ENCODE measurements at regions not wholly inside any gene's neighbourhood (a gene's known extent, or its start where the extent isn't known, plus 50 kb on each side); places are given as distances from the start of the nearest gene placed in this dataset.

DNA sequence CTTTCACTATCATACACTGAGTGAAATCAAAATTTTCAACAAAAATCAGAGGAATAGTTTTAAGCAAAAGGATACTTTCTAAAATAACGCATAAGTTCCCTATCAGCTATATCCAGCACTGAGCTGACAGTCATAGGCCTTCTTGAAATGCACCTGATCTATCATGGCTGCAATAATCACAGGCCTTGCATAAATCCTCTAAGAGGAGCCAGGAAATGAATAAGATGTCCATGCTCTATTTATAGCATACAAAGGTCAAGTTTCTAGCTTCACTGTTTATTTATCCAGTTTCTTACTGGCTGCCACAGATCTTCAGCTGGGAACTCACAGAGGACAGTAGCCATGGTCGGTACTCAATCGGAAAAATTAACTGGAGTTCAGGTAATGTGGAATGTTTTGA is 235.9 kb upstream of the DMD start (continued):
- TF ChIP-seq PHB (CRISPR knock-in tag; IDR thresholded peaks at IDR 0.05) (no peak), HMGN3 (IDR thresholded peaks at IDR 0.05; ENCODE audit: borderline replicate concordance, extremely low read depth, insufficient read length, low read depth, low read length) (no peak), ZNF232 (CRISPR knock-in tag; IDR thresholded peaks at IDR 0.05) (no peak)

DNA sequence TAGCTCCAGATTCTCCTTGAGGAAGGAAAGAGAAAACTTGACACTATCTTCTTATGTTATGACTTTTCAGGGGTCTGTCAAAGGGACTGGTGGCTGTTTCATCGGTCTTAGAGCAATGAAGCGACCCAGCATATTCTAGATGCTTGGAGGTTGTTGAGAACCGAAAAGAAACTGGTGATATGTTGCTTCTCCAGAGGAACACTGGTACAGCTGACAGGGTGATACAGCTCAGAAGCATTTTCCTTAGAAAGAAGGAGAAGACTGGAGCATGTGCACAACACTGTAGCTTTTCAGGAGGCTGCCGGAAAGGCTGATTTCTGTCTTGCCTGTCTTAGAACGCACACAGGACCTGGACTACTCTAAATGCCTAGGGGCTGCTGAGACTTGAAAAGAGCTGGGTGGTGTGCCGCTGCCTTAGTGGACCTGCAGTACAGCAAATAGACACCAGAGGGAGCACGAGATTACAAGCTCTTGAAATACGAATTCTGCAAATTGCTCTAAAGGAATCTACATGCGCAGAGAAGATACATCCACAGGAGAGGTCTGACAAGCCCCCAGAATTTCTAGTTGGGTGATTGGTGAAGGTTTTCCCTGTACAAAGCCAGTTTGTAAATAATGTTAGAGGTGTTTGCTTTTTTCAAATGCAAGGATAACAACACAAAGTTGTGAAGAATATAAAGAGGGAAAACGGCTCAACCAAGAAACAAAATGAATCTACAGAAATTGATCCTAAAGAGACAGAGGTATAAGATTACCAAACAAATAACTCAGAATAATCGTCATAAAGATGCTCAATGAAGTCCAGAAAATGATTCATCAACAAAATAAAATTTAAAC is 223.1 kb upstream of the DMD start:
- no peak overlapping the region for H3K4me3 ChIP-seq
- H3K27ac ChIP-seq (ENCODE audit: extremely low read depth, low read depth, low read length), result no peak overlapping the region
- no peaks in the 10 kb centered on the region for H3K27me3 ChIP-seq (ENCODE audit: control insufficient read depth in 2 of 2, insufficient read depth in 2 of 2, low read length in 2 of 2)
- POLR2A ChIA-PET, result no interaction called here
- no peaks in the 10 kb centered on the region for H3K9me1 ChIP-seq (ENCODE audit: control insufficient read depth, insufficient read depth, low read length)
- H2AFZ ChIP-seq (ENCODE audit: low read depth, low read length), result no peak overlapping the region
- no peaks in the 10 kb centered on the region for H3K4me1 ChIP-seq (replicated peaks in 1 of 2; ENCODE audit: control insufficient read depth in 2 of 2, insufficient read depth in 2 of 2, low read length in 2 of 2)
- intact Hi-C loops (cut with micrococcal nuclease) (loop anchor here (5.0 kb wide), 1 partner anchor 868 kb away; no protein-coding TSS in a partner anchor), in situ Hi-C loops (cut with MboI) (no loop called here)
- no peak for FAIRE-seq
- 9% methylated on average over 10 of the region's 11 CpGs for WGBS (ENCODE audit: insufficient coverage, low coverage, missing lambda C conversion rate)
- BruUV-seq (replicated peaks), result no TSS peak
- CTCF ChIA-PET (ENCODE audit: low intra/inter-chr PET ratio), result interaction anchor here (0.6 kb wide), 1 partner anchor 186 kb away, joined by 3 read pairs; no protein-coding TSS in a partner anchor
- H4K20me1 ChIP-seq (replicated peaks; ENCODE audit: control insufficient read depth, insufficient read depth, low read length), result no peaks in the 10 kb centered on the region
- no peaks in the 10 kb centered on the region for H3K79me2 ChIP-seq (ENCODE audit: control insufficient read depth, insufficient read depth, low read length)
- H3K36me3 ChIP-seq (ENCODE audit: control insufficient read depth, insufficient read depth, low read length), result no peaks in the 10 kb centered on the region
- no peaks in the 10 kb centered on the region for H3K9me3 ChIP-seq (replicated peaks; ENCODE audit: control insufficient read depth, insufficient read depth, low read depth, low read length)
- no peak overlapping the region for H3K9ac ChIP-seq (ENCODE audit: insufficient read depth in 1 of 2, low read depth in 2 of 2, low read length in 2 of 2)
- ATAC-seq, result no peak
- peak; percentile 4 to 25 (median 15) for DNase-seq (ENCODE audit: extremely low read depth in 1 of 4, low spot score in 3 of 4)
- no peak overlapping the region for H3K4me2 ChIP-seq (ENCODE audit: insufficient read depth, low read length)
- TF ChIP-seq, protein P1, sequence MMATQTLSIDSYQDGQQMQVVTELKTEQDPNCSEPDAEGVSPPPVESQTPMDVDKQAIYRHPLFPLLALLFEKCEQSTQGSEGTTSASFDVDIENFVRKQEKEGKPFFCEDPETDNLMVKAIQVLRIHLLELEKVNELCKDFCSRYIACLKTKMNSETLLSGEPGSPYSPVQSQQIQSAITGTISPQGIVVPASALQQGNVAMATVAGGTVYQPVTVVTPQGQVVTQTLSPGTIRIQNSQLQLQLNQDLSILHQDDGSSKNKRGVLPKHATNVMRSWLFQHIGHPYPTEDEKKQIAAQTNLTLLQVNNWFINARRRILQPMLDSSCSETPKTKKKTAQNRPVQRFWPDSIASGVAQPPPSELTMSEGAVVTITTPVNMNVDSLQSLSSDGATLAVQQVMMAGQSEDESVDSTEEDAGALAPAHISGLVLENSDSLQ (IDR thresholded peaks at IDR 0.05), result no peak
- TF ChIP-seq E2F6 (IDR thresholded peaks at IDR 0.05; ENCODE audit: borderline replicate concordance in 1 of 2, extremely low read depth in 1 of 2, insufficient read depth in 1 of 2, insufficient read length in 1 of 2, low read depth in 1 of 2, low read length in 1 of 2, poor library complexity in 1 of 2, severe bottlenecking in 1 of 2) (no peak), CTCF (IDR thresholded peaks at IDR 0.05 in 2 of 3, conservative IDR thresholded peaks at IDR 0.05 in 1 of 3; ENCODE audit: insufficient read depth in 2 of 3, low read depth in 1 of 3, low read length in 3 of 3) (peak in 2 of 3 experiments; percentile 49 to 55; a peak in 4 of 6 replicates), ZEB2 (IDR thresholded peaks at IDR 0.05) (no peak), TCF7L2 (IDR thresholded peaks at IDR 0.05; ENCODE audit: low read depth, low read length) (no peak), TAF9B (IDR thresholded peaks at IDR 0.05; ENCODE audit: partially characterized antibody) (no peak), ADNP (tag; IDR thresholded peaks at IDR 0.05) (no peak)

Data from K562 (cell line).